Omental fat pad (tissue), 3 donors: ENCODE measurements at regions not wholly inside any gene's neighbourhood (a gene's known extent, or its start where the extent isn't known, plus 50 kb on each side); places are given as distances from the start of the nearest gene placed in this dataset.

Experiments used
- ATAC-seq: fragments of 150-250 bp; one replicate; pipeline ENCODE4 v1.9.1; 2016; ENCODE audit warnings: mild to moderate bottlenecking, moderate library complexity; ENCODE audit not compliant: low FRiP score
- DNase-seq: peaks from one replicate; pipeline ENCODE4 v3.0.0-alpha.2; 2019; ENCODE audit warnings: low spot score
- TF ChIP-seq, protein P1 (sequence below), 3 donors: fragments of 450-650 bp; IDR thresholded peaks; one replicate each; pipeline ENCODE4 v1.5.1; 2016 to 2017; ENCODE audit warnings: antibody characterized with exemption in 3 of 3, mild to moderate bottlenecking in 3 of 3, moderate library complexity in 2 of 3

- DNase-seq (no peak), ATAC-seq (no peak)
- TF ChIP-seq, protein P1, sequence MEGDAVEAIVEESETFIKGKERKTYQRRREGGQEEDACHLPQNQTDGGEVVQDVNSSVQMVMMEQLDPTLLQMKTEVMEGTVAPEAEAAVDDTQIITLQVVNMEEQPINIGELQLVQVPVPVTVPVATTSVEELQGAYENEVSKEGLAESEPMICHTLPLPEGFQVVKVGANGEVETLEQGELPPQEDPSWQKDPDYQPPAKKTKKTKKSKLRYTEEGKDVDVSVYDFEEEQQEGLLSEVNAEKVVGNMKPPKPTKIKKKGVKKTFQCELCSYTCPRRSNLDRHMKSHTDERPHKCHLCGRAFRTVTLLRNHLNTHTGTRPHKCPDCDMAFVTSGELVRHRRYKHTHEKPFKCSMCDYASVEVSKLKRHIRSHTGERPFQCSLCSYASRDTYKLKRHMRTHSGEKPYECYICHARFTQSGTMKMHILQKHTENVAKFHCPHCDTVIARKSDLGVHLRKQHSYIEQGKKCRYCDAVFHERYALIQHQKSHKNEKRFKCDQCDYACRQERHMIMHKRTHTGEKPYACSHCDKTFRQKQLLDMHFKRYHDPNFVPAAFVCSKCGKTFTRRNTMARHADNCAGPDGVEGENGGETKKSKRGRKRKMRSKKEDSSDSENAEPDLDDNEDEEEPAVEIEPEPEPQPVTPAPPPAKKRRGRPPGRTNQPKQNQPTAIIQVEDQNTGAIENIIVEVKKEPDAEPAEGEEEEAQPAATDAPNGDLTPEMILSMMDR (IDR thresholded peaks at IDR 0.05) = no peak
Measured at GRCh38 chr7:41475801-41476459, 227.0 kb downstream of the INHBA start.

DNA sequence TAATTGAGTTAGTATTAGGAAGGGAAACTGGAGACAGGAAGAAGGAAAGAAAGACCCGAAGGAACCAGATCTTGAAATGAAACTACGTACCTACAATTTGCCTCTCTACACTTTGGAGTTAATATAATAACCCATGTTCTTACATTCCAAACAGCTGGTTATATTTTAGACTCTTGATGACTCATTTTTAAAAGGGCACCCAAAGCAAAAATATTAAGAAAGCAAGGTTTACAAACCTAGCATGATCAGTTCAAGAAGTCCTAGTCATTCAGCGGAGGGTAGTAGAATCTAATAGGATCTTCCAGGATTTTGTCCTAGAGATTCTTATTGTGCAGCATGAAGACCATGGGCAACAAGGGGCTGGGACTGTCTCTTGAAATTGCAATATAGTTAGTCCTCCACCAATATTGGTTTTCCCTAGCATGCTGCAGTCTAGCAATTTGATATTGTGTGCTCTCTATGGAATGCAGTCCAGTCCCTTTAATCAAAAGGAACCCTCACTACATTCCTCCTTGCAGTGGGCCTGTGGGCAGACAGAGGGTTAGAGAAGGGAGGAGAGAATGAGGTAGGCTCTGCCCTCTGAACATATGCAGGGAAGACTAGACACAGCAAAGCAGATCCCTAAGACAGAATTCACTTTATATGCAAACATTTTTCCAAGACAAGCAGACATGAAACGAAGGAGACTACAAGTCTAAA is 230.3 kb downstream of the INHBA start:
- no peak for DNase-seq
- ATAC-seq = no peak
- TF ChIP-seq, protein P1 (IDR thresholded peaks at IDR 0.05) = no peak

- ATAC-seq (no peak), DNase-seq (no peak)
- TF ChIP-seq, protein P1 (IDR thresholded peaks at IDR 0.05) = no peak
Measured at GRCh38 chr7:41470081-41470480, 232.8 kb downstream of the INHBA start.

DNA sequence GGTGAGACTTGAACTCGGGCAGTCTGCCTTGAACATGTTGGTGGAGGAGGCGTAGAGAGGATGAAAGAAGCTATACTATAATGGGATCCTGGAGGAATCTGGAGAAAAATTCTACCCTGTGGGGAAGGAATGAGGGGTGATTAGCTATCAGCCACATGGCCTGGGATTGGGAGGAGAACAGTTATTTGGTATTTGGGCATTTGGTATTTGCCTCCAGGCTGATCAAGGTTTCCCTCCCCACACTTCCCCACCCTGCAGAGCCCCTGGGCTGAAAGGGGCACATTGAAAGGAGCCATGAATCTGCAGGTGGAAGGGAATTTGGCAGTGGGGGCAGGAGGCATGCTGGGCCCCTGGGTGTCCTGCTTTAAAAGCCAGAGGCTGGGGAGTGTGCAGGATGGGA is 235.3 kb downstream of the INHBA start:
- ATAC-seq (no peak), DNase-seq (no peak)
- TF ChIP-seq, protein P1 (IDR thresholded peaks at IDR 0.05) = no peak

DNA sequence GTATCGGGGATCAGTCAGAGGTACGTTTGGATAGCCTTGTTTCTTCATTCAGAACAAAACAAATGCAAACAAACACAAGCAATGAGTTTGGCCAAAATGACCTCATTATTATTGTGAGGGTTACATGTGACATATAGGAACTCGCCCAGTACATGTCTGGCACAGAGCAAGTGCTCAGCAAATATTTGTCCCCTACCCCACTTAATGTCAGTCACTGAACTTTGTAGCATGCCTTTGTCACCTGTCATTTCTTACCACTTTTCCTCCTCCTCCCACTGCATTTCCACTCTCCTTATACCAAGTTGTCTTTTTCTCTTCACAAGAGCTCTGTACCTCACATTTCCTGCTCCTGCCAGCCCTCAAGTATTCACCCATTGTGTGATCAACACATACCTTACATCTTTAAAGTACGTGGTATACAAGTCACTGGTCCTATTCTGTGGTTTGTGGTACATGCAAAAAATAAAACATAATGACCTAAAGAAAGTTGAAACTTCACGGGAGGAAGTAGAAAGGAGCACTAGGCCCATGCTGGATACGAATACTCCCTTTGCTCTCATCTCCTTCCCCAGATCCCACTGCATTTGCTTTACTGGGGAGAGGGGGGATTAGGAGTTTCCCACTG is 236.0 kb downstream of the INHBA start:
- no peak for ATAC-seq
- TF ChIP-seq, protein P1 (IDR thresholded peaks at IDR 0.05) = no peak
- no peak for DNase-seq

DNA sequence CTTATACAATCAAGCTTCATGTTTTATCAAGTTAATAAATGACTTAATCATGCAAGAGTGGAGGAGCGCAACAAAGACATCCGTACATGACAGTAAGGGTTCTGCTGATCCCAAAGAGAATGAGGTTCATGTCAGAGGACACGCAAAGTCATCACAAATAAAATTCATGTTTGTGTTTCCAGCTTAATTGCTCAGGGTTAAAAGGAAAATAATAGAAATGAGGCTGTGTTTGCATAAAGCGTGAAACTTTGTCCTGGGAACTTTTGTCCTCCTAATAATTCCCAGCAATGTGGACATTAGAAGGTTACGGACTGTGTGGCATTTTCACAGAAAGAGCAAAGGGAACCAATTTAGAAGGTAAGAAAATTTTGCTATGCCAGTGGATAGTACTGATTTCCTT is 237.3 kb downstream of the INHBA start:
- ATAC-seq = no peak
- TF ChIP-seq, protein P1 (IDR thresholded peaks at IDR 0.05) = no peak
- DNase-seq = no peak
